ENCODE measurements at regions not wholly inside any gene's neighbourhood (a gene's known extent, or its start where the extent isn't known, plus 50 kb on each side); places are given as distances from the start of the nearest gene placed in this dataset.

- TF ChIP-seq CTCF (IDR thresholded peaks at IDR 0.05; ENCODE audit: poor library complexity, severe bottlenecking) (no peak), EP300 (conservative IDR thresholded peaks at IDR 0.05; ENCODE audit: poor library complexity, severe bottlenecking) (no peak)
Observed at GRCh38 chr9:1328341-1328740, 278.2 kb downstream of the DMRT2 start.

Measured in neural cell (in vitro differentiated cells).